ENCODE measurements at regions not wholly inside any gene's neighbourhood (a gene's known extent, or its start where the extent isn't known, plus 50 kb on each side); places are given as distances from the start of the nearest gene placed in this dataset.

GRCh38 chr13:58773280-58773859, 1141.8 kb downstream of the PCDH17 start:
- Histone ChIP-seq H3K27me3 (replicated peaks; ENCODE audit: insufficient read depth, low read depth, low read length, poor library complexity) (no peaks in the 10 kb centered on the region), H3K9me3 (ENCODE audit: low read depth, low read length, poor library complexity, severe bottlenecking) (no peaks in the 10 kb centered on the region), H3K4me3 (ENCODE audit: low read depth, low read length, poor library complexity, severe bottlenecking) (no peak overlapping the region), H3K27ac (ENCODE audit: low read depth, low read length, poor library complexity, severe bottlenecking) (no peak overlapping the region), H3K36me3 (ENCODE audit: insufficient read depth, low read length, poor library complexity, severe bottlenecking) (no peaks in the 10 kb centered on the region), H3K4me1 (ENCODE audit: insufficient read depth, low read length, poor library complexity, severe bottlenecking) (peaks cover 4% of the 10 kb centered on the region)
- BruUV-seq (replicated peaks): no TSS peak
- ChIA-PET CTCF (no interaction called here), POLR2A (ENCODE audit: low non-redundant PET) (no interaction called here)
- TF ChIP-seq CTCF (conservative IDR thresholded peaks at IDR 0.05; ENCODE audit: low read depth, low read length): no peak
- TF ChIP-seq EZH2 (IDR thresholded peaks at IDR 0.05; ENCODE audit: borderline replicate concordance, low read depth, low read length, poor library complexity, severe bottlenecking): no peak
- intact Hi-C loops (cut with micrococcal nuclease; ENCODE audit: unreplicated experiment): no loop called here
- DNase-seq (ENCODE audit: low spot score): no peak

- H3K27ac ChIP-seq (ENCODE audit: low read depth, low read length, poor library complexity, severe bottlenecking): no peak overlapping the region
- DNase-seq (ENCODE audit: low spot score): no peak
- no peaks in the 10 kb centered on the region for H3K4me1 ChIP-seq (ENCODE audit: insufficient read depth, low read length, poor library complexity, severe bottlenecking)
- H3K4me3 ChIP-seq (ENCODE audit: low read depth, low read length, poor library complexity, severe bottlenecking): no peak overlapping the region
- no TSS peak for BruUV-seq (replicated peaks)
- H3K9me3 ChIP-seq (ENCODE audit: low read depth, low read length, poor library complexity, severe bottlenecking): no peaks in the 10 kb centered on the region
- TF ChIP-seq EZH2 (IDR thresholded peaks at IDR 0.05; ENCODE audit: borderline replicate concordance, low read depth, low read length, poor library complexity, severe bottlenecking) (no peak), CTCF (conservative IDR thresholded peaks at IDR 0.05; ENCODE audit: low read depth, low read length) (no peak)
- ChIA-PET POLR2A (ENCODE audit: low non-redundant PET) (no interaction called here), CTCF (no interaction called here)
- H3K36me3 ChIP-seq (ENCODE audit: insufficient read depth, low read length, poor library complexity, severe bottlenecking): no peaks in the 10 kb centered on the region
- no peaks in the 10 kb centered on the region for H3K27me3 ChIP-seq (replicated peaks; ENCODE audit: insufficient read depth, low read depth, low read length, poor library complexity)
- intact Hi-C loops (cut with micrococcal nuclease; ENCODE audit: unreplicated experiment): no loop called here
These were observed 1151.2 kb downstream of the PCDH17 start for GRCh38 chr13:58782736-58783135.

DNA sequence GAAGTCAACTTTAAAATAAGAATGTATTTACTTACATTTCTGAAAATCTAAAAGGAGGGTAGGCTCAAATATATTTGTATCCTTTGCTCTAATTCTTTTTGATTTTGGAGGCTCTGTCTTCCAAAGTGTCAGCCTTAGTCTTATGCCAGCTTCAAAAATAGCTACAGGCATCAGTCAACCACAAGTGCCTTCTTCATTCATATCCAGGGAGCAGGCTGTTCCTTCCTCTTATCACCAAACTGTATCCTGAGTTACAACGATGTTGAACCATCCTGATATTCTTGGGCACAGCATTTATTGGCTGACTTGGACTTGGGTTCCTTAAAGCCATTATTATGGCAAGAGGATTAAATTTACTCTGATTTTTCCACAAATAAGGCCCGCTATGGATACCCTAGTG, 1161.3 kb downstream of the PCDH17 start:
- BruUV-seq (replicated peaks): no TSS peak
- DNase-seq (ENCODE audit: low spot score): no peak
- H3K36me3 ChIP-seq (ENCODE audit: insufficient read depth, low read length, poor library complexity, severe bottlenecking): no peaks in the 10 kb centered on the region
- H3K9me3 ChIP-seq (ENCODE audit: low read depth, low read length, poor library complexity, severe bottlenecking): no peaks in the 10 kb centered on the region
- H3K4me1 ChIP-seq (ENCODE audit: insufficient read depth, low read length, poor library complexity, severe bottlenecking): peaks cover 5% of the 10 kb centered on the region
- intact Hi-C loops (cut with micrococcal nuclease; ENCODE audit: unreplicated experiment): no loop called here
- H3K4me3 ChIP-seq (ENCODE audit: low read depth, low read length, poor library complexity, severe bottlenecking): no peak overlapping the region
- TF ChIP-seq CTCF (conservative IDR thresholded peaks at IDR 0.05; ENCODE audit: low read depth, low read length) (no peak), EZH2 (IDR thresholded peaks at IDR 0.05; ENCODE audit: borderline replicate concordance, low read depth, low read length, poor library complexity, severe bottlenecking) (no peak)
- no peaks in the 10 kb centered on the region for H3K27me3 ChIP-seq (replicated peaks; ENCODE audit: insufficient read depth, low read depth, low read length, poor library complexity)
- ChIA-PET POLR2A (ENCODE audit: low non-redundant PET) (no interaction called here), CTCF (no interaction called here)
- no peak overlapping the region for H3K27ac ChIP-seq (ENCODE audit: low read depth, low read length, poor library complexity, severe bottlenecking)

Measured in A673 (cell line).